ENCODE measurements at regions not wholly inside any gene's neighbourhood (a gene's known extent, or its start where the extent isn't known, plus 50 kb on each side); places are given as distances from the start of the nearest gene placed in this dataset.

- Histone ChIP-seq H3K79me2 (ENCODE audit: insufficient read depth, low read depth) (no peaks in the 10 kb centered on the region), H4K20me1 (ENCODE audit: insufficient read depth) (no peaks in the 10 kb centered on the region), H3K36me3 (ENCODE audit: insufficient read depth) (no peaks in the 10 kb centered on the region), H2AFZ (ENCODE audit: low read depth) (no peak overlapping the region), H3K4me2 (no peak overlapping the region), H3K27me3 (ENCODE audit: insufficient read depth, low read depth) (no peaks in the 10 kb centered on the region), H3K9ac (no peak overlapping the region), H3K27ac (no peak overlapping the region), H3K4me1 (ENCODE audit: low read depth, poor library complexity, severe bottlenecking) (no peaks in the 10 kb centered on the region), H3K4me3 (IDR thresholded peaks at IDR 0.05; ENCODE audit: insufficient read depth, low read depth, low read length) (no peak overlapping the region)
- no peak for TF ChIP-seq CTCF (conservative IDR thresholded peaks at IDR 0.05; ENCODE audit: low read depth, low read length)
Measured at GRCh38 chr7:46239846-46240245, 318.8 kb upstream of the IGFBP3 start.

GRCh38 chr7:46237466-46237865 is 316.4 kb upstream of the IGFBP3 start:
- Histone ChIP-seq H3K27me3 (ENCODE audit: insufficient read depth, low read depth) (no peaks in the 10 kb centered on the region), H3K4me3 (IDR thresholded peaks at IDR 0.05; ENCODE audit: insufficient read depth, low read depth, low read length) (no peak overlapping the region), H3K4me1 (ENCODE audit: low read depth, poor library complexity, severe bottlenecking) (no peaks in the 10 kb centered on the region), H4K20me1 (ENCODE audit: insufficient read depth) (no peaks in the 10 kb centered on the region), H2AFZ (ENCODE audit: low read depth) (no peak overlapping the region), H3K79me2 (ENCODE audit: insufficient read depth, low read depth) (no peaks in the 10 kb centered on the region), H3K27ac (no peak overlapping the region), H3K36me3 (ENCODE audit: insufficient read depth) (no peaks in the 10 kb centered on the region), H3K9ac (no peak overlapping the region), H3K4me2 (no peak overlapping the region)
- no peak for TF ChIP-seq CTCF (conservative IDR thresholded peaks at IDR 0.05; ENCODE audit: low read depth, low read length)

GRCh38 chr7:46233585-46234329 is 312.7 kb upstream of the IGFBP3 start:
- no peak for TF ChIP-seq CTCF (conservative IDR thresholded peaks at IDR 0.05; ENCODE audit: low read depth, low read length)
- no peak overlapping the region for H3K4me2 ChIP-seq
- no peaks in the 10 kb centered on the region for H4K20me1 ChIP-seq (ENCODE audit: insufficient read depth)
- no peak overlapping the region for H3K9ac ChIP-seq
- no peaks in the 10 kb centered on the region for H3K79me2 ChIP-seq (ENCODE audit: insufficient read depth, low read depth)
- H2AFZ ChIP-seq (ENCODE audit: low read depth): no peak overlapping the region
- H3K27ac ChIP-seq: no peak overlapping the region
- no peaks in the 10 kb centered on the region for H3K4me1 ChIP-seq (ENCODE audit: low read depth, poor library complexity, severe bottlenecking)
- H3K4me3 ChIP-seq (IDR thresholded peaks at IDR 0.05; ENCODE audit: insufficient read depth, low read depth, low read length): no peak overlapping the region
- H3K27me3 ChIP-seq (ENCODE audit: insufficient read depth, low read depth): no peaks in the 10 kb centered on the region
- H3K36me3 ChIP-seq (ENCODE audit: insufficient read depth): no peaks in the 10 kb centered on the region

GRCh38 chr7:46230990-46231305 is 309.9 kb upstream of the IGFBP3 start:
- Histone ChIP-seq H3K27me3 (ENCODE audit: insufficient read depth, low read depth) (no peaks in the 10 kb centered on the region), H3K27ac (no peak overlapping the region), H3K36me3 (ENCODE audit: insufficient read depth) (no peaks in the 10 kb centered on the region), H4K20me1 (ENCODE audit: insufficient read depth) (no peaks in the 10 kb centered on the region), H3K4me1 (ENCODE audit: low read depth, poor library complexity, severe bottlenecking) (no peaks in the 10 kb centered on the region), H3K9ac (no peak overlapping the region), H3K79me2 (ENCODE audit: insufficient read depth, low read depth) (no peaks in the 10 kb centered on the region), H2AFZ (ENCODE audit: low read depth) (no peak overlapping the region), H3K4me2 (no peak overlapping the region), H3K4me3 (IDR thresholded peaks at IDR 0.05; ENCODE audit: insufficient read depth, low read depth, low read length) (no peak overlapping the region)
- TF ChIP-seq CTCF (conservative IDR thresholded peaks at IDR 0.05; ENCODE audit: low read depth, low read length): no peak
